Activated CD4-positive, alpha-beta T cell treated with anti-CD3 and anti-CD28 coated beads for 48 hours (primary cell): ENCODE measurements at regions not wholly inside any gene's neighbourhood (a gene's known extent, or its start where the extent isn't known, plus 50 kb on each side); places are given as distances from the start of the nearest gene placed in this dataset.

Experiments used
- DNase-seq: peaks from one replicate; pipeline ENCODE4 v3.0.0-alpha.2; 2020

DNA sequence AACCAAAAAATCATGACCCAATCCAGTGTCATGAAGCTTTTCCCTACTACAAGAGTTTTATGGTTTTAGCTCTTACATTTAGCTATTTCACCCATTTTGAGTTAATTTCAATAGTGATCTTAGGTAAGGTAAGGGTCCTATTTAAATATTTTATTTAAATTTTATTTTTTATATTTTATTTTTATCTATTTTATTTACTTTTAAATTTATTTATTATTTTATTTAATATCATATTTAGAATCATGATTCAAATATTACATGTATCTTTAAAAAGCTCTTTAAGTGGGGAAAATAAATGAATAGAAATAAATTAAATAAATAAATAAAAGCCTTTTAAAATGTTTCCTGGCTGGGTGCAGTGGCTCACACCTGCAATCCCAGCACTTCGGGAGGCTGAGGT, 276.0 kb downstream of the SKIDA1 start:
- DNase-seq, result no peak

DNA sequence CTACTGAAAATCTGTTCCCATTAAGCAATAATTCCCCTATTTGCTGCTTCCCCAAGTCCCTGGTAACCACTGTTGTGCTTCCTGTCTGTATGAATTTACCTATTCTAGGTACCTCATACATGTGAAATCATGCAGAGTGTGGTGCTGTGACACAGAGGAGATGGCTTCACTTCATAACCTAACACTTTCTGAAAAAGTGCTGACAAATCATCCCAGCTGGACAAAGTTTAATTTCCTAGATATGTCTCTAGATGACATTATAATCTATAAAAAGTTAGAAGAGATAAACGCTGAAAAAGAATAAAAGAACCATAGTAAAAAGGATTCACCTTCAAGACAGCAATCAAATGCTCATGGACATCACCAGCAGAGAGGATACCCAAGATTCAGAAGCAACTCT, 277.9 kb downstream of the SKIDA1 start:
- no peak for DNase-seq

DNA sequence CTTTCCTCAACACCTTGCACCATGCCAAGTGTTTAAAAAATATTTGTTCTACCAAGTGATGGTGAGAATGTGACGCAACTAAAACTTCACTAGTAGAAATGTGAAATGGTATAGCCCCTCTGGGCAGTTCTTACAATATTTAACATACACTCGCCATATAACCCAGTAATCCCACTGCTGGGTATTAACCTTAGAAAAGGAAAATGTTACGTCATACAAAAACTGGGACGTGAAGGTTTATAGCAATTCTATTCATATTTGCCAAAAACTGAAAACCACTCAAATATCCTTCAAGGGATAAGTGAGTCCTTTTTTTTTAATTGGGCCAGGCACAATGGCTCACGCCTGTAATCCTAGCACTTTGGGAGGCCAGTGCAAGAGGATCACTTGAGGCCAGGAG, 279.3 kb downstream of the SKIDA1 start:
- DNase-seq, result no peak

DNA sequence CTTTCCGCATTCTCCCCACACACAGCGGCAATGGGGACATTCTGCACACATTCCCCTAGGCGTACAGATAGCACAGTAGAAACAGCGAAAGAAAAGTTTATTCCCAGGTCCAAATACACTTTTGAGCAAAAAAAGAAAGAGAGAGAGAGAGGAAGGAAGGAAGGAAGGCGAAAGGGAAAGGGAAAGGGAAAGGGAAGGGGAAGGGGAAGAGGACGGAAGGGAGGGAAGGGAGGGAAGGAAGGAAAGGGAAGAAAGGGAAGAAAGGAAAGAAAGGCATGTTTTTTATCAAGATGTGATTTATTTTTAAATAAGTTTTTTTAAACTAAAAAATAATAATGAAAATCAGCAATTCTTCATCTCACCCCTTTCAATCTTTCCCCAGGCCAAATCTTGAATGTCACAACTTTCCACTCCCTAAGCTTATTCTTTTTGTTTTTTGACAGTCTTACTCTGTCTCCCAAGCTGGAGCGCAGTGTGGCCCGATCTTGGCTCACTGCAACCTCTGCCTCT, 281.7 kb downstream of the SKIDA1 start:
- no peak for DNase-seq

DNA sequence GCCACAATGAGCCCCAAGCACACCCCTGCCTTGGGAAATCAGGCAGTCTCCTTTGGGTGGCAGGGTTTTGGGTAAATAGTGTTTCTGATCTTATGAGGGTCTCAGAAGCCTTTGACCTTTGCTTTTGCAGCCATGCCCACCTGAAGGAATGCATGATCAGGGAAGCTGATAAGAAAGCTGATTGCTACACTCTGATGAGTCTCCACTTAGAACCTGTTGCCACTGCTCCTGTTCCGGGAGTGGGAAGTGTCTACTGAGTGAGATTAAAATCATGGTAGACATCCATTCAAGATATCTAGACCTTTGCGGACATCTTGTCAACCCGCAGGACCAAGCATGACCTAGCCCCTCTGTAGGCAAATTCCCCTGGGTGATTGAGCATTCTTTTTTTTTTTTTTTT, 282.6 kb downstream of the SKIDA1 start:
- DNase-seq, result no peak

DNA sequence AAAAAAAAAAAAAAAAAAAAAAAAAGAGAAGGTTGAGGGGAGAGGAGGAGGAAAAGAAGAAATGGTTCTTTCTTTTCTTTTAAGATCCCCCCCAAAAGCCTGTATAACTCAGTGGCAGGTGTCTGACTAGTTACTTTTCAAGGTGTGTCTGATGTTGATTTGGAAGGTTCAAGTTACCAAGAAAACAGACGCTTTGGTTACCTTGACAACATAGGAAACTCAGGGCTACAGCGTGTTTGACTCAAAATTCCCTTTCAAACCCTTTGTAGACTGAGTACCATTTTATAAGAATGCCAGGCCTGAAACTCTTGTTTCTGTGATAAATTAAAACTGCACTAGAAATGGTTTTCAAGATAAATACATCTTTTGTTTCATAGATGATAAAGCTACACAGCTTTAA, 286.8 kb downstream of the SKIDA1 start:
- DNase-seq, result no peak

DNA sequence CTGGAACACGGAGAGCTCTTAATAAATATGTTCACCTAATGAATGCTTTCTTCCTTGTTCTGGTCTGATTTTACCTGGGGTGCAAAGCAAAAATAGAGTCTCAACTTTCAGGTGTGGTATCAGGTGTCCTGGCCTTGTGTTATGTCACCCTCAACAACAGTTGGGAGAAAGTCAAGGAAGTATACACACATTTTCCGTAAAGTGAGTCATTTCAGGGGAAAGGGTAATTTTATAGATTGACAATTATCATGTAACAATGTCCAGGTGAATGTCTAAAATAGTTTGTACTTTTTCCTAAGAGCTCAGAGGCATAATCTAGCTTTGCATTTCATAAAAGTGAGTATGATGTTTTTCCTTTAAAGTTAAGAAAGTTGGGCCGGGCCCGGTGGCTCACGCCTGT, 287.4 kb downstream of the SKIDA1 start:
- no peak for DNase-seq

DNA sequence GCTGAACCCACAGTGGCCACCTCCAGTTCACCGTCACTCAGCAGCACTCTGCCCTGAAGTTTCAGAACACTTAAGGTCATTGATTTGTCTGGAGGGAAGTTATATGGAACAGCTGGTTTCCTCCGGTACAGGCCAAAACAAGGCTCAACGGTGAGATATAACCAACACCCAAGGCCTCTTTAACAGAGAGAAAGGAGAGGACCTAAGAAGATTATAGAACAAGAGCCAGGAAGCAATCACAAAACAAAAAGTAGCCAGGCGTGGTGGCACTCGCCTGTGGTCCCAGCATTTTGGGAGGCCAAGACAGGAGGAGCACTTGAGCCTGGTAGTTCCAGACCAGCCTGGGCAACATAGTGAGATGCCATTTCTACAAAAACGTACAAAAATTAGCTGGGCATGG, 290.7 kb downstream of the SKIDA1 start:
- no peak for DNase-seq

DNA sequence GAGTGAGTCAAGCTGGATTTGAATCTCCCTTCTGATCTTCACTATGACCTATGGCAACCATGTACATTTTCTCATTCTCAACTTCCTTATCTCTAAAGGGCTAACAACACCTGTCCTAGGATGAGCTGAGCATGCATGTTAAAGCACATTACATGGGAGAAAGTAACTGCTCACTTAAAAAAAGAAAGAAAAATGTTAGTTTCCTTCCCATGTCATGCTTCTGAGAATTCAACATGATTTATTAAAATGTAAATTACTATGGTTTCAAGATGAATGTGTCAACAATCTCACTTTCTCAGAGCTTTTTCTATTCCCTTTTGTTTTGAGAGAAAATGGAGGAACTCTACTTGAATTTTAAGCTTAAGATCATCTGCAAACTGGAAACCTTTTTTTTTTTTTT, 295.3 kb downstream of the SKIDA1 start:
- DNase-seq, result no peak

DNA sequence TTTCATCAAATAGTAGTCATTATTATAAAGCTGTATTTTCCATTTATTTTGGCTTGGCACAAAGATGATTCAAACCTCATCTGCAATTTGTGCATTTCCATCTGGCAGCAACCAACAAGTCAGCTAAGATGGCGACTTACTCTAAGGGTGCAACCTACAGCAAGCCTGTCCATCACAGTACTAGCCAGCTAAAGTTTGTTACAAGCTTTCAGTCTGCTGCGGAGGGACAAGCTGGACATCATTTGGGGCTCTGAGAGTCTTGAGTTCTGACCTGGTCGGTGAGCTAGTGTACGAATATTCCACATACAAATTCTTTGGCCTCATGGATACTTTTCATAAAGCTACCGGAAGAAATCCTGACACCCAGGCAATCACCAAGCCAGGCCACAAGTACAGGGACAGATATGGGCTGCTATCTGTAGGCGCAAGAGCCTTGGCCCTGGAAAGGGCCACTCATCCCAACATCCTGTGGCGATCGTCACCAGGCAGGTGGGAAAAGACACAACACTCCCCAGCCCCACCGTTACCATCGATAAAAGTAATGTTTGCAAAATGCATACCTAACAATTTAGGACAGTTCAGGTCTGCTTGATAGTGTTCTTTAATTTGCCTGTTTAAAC, 307.6 kb downstream of the SKIDA1 start:
- no peak for DNase-seq

DNA sequence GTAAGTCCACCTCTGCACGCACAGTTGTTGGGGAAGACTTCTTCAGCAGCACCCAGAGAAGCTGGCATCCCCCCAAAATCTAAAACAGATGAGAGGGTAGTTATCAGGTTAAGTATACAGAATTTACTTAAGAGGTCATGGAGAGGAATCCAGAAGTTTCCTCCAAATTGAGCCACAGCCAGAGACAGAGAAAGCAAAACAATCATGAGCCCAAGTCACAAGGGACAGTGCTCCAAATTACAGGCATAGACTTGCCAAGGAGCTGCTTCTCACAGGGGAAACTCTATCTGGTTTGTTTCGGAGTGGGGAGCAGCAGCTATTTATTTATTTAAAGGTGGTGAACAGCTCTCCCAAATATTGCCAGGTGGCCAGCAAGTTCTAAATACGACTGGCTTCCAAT, 308.4 kb downstream of the SKIDA1 start:
- DNase-seq, result no peak

DNA sequence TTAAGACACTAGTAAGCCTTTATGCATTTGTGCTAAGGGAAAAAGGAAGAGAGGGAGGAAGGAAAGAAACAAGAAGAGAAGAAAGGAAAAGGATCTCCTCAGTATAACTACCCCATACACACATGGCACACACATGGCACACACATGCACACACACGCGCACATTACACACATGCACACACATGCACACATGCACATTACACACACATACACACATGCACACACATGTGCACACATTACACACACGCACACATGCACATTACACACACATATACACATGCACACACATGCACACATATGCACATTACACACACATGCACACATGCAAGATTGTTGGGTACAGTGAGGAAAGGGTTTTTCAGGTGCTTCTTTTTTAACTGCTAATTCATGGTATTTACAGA, 311.2 kb downstream of the SKIDA1 start:
- no peak for DNase-seq

DNA sequence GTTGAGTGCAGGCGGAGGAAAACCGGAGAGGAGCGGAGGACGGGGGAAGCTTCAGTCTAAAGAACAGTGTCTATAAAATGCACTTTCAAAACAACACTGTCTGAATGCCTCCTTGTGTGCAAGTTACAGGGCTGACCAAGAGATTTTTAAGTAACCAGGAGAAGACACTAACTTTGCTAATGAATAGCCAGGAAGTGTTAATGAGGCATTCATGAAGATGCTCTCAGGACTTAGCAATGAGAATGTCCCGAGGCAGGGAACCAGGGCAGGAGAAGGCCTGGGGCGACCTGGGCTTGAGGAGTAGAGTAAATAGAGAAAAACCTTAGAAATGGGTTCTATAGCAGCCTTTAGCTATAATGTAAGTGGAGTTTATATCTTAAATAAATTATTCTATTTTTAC, 312.1 kb downstream of the SKIDA1 start:
- DNase-seq, result no peak

DNA sequence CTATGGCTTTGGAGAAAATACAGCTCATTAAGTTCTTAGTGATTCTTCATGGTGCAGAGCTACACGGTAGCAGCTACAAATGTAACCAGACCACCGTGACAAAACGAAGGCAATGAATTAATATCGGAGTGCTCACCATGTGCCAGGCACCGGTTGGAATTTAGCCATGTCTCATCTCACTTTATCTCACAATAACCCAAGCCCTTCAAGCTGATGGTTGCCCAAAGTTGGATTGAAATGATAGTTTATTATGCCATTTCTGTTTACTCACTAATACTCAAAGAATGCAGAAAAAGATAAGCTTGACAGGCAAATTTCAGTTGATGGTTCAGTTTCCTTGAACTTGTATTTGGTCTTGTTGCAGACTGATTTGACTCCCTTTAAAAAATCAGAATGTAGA, 312.6 kb downstream of the SKIDA1 start:
- no peak for DNase-seq

DNA sequence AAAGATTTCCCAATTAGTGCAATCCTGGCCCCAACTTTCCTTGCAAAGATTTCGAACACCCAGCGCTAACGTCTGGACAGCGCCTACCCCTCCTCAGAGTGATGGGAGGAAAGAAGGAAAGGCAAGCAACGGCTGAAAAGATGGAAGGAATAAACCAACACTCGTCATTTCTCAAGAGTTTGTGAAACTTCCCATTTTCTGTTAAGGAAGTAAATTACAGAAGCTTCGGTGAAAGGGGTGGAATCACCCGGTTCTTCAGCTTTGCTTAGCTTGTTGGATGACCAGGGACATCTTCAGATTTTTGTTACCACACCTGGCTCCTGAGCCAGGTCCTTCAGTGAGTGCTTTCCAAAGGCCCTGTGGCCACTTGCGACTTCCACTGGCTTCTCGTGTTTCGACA, 313.1 kb downstream of the SKIDA1 start:
- DNase-seq, result no peak

DNA sequence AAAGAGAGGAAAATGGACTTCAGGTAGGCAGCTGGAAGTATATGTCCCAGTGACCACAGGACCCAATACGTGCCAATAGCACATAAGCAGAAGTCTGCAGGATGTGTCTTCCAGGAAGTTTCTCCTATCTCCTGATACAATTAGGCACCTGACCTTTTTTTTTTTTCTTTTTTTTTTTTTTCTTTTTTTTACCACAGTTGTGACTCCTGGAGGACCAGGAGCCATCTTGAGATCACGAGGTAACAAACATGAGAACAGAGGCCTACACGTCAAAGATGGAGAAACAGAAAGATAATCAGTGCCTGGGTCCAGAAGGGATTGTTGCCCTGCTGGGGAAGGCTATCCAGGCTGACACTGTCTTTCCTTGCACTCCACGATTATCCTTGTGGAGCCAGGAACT, 312.4 kb upstream of the NEBL start:
- no peak for DNase-seq

DNA sequence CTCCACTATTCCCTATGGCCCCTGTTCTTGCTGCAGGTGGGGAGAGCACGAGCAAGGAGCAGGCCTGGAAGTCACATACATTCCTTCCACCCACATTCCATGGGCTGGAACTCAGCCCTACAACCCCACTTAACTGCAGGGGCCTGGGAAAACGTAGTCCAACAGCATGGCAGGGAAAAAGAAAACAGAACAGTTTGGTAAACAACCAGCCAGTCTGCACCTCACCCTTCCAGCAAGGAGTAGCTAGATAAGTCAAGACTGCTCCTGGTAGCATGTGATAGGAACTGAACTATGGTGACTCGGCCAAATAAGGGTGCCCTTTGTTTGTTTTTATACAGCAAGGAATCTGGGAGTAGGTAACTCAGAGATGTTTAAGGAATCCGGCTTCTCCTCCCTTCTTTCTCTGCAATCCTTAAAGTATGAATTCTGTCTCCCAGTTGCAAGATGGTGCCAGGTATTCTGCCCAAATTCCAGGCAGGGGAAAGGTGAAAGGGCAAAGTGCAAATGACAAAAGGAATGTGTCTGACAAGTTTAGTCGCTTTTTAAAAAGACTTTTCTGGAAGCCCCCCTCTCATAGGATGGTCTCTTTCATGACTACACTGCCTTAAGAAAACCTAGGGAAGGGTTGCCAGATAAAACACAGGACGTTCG, 311.7 kb upstream of the NEBL start:
- no peak for DNase-seq

DNA sequence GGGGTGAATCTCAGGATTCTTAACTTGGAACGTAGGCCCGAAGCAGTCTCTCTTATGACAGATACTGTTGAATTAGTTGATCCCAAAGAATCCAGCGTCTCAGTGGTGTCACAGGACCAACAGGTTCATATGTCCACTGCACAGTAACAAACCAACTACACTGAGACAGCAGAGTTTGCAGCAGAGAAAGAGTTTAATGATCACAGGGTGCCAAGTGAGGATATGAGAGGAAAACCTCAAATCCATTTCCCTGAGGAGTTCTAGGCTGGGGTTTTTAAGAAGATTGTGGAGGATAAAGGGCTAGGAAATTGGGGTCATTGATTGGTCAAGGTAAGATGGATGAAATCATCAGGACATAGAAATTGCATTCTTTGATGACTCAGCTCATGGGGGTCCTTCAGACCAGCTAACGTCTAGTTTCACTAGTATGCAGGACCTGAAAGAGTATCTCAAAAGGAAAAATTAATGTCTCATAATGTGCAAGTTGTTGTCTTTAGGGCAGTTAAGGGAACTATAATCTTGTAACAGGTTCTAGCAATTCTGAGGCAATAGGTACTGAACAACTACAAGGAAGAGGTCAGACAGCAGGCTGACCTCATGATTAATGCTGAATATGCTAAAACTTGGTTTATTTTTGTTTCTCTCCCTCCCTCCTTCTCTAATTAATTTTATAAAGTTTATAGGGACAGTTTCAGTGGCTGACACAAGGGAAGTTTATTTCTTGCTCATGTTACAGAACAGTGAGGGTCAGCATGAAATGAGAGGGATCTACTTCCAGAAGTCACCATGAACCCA, 310.9 kb upstream of the NEBL start:
- no peak for DNase-seq

DNA sequence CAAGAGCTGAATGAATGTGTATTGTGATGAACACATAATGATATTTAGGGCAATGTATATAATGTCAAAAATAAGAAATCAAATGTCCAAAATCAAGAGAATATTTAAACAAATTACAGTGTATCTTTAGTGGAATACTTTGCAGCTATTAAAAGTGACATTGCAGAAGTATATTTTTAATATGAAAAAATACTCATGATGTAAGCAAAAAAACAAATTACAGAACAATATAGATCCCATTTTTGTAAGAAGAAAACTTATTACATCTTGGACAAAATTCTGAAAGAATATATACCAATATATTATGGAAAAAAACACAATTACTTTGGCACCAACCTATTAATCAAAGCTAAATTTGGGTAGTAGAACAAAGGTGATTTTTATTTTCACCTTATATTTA, 308.2 kb upstream of the NEBL start:
- no peak for DNase-seq

DNA sequence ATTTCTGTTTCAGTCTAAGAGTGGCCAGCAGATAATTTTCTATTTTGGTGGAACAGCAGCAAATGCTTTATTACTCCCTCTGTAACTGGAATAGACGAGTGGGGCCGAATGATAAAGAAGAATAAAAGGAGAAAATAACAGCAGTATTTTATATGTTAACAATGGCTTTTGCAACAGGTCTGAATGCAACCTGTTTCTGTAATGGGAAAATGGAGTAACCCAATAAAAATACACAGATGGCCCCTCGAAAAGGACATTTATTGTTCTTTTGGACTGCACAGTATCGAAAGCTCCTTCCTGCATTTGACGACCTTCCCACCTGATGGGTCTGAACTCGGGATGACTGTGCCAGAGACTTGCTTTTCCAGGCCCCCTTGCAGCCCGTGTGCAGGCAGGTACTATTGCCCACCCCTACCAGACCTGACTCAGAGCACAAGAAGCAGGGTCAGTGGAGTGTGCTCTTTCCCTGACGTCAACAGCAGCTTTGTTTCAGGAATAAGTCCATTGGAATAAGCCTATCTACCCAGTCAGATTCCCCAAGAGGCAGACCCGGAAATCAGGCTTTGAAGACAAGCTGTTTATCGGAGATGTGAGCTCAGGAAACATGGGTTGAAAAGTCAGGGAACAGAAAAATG, 306.5 kb upstream of the NEBL start:
- no peak for DNase-seq

DNA sequence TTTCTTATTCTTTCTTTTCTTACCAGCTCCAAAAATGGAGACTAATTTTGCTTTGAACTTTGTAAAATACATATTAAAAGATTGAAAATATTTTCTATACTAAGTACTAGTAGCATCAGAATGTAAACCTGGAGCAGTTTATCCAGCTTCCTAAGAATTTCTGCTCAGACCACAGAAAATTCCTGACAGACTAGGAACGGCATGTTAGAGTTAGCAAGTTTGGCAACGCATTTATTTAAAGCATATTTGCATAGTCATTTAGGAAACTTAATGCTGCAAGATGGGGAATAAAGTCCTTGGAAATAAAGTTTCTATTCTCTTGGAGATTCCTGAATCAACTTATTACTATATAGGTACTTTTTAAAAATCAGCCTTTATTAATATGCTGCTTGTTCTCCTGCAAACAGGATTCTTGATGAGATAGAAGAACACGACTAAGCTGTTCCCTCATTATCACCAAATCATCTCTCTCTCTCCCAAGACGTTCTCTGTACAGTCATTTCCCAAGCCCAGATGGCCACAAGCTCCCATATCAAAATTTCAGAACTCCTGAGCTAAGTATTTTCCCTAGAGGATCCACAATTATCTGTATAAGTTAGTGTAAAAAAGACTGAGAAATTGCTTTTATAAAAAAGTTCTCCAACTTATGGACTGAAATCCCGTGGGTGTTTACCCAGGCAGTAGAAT, 305.8 kb upstream of the NEBL start:
- no peak for DNase-seq

DNA sequence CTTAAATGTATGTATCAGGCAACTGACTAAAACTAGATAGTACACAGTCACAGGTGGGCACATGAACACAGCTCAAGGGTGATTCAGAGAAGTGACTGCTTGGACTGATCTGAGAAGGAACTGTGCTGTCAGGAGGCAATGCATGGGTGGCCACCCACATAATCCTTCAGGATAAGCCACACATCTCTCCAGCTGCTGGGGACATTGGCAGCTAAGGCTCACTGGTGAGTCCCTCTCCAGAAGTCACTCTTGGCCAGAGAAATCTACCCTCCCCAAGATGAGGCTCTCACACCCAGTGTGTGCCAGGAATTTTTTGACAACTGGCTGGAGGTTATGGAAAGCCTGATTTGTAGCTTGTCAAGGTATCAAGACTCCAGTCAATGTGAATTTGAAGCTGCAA, 302.4 kb upstream of the NEBL start:
- DNase-seq, result no peak

DNA sequence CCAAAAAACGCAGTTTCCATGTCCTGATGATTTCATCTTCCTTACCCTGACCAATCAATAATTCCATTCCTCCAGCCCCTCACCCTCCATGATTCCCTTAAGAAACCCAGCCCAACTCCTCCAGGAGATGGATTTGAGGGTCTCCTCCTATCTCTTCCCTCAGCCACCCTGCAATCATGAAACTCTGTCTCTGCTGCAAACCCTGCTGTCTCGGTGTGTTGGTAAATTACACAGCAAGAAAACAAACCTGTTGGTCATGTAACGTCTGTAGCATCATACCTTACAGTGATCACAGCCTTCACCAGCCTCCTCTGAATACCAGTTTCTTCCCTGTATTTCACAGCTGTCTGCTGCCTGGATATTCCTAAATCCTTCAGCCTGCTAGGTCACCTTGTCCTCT, 300.7 kb upstream of the NEBL start:
- DNase-seq, result no peak
